ENCODE measurements at regions not wholly inside any gene's neighbourhood (a gene's known extent, or its start where the extent isn't known, plus 50 kb on each side); places are given as distances from the start of the nearest gene placed in this dataset.

- TF ChIP-seq CTCF (IDR thresholded peaks at IDR 0.05; ENCODE audit: extremely low read depth, missing control alignments), result no peak
- no peak for DNase-seq (ENCODE audit: low spot score)
Observed at GRCh38 chr14:37791384-37792036, 196.1 kb downstream of the TTC6 start.

GRCh38 chr14:37792124-37792523 is 196.7 kb downstream of the TTC6 start:
- TF ChIP-seq CTCF (IDR thresholded peaks at IDR 0.05; ENCODE audit: extremely low read depth, missing control alignments), result no peak
- DNase-seq (ENCODE audit: low spot score), result no peak

GRCh38 chr14:37796703-37797416 is 201.4 kb downstream of the TTC6 start:
- DNase-seq (ENCODE audit: low spot score), result no peak
- TF ChIP-seq CTCF (IDR thresholded peaks at IDR 0.05; ENCODE audit: extremely low read depth, missing control alignments), result no peak

GRCh38 chr14:37797675-37798074 is 202.2 kb downstream of the TTC6 start:
- TF ChIP-seq CTCF (IDR thresholded peaks at IDR 0.05; ENCODE audit: extremely low read depth, missing control alignments), result no peak

GRCh38 chr14:37807722-37808121 is 212.3 kb downstream of the TTC6 start:
- TF ChIP-seq CTCF (IDR thresholded peaks at IDR 0.05; ENCODE audit: extremely low read depth, missing control alignments), result no peak
- DNase-seq (ENCODE audit: low spot score), result no peak

More at GRCh38 chr14:37797675-37798074, 202.2 kb downstream of the TTC6 start:
- DNase-seq (ENCODE audit: low spot score), result no peak

GRCh38 chr14:37810094-37810801 is 214.8 kb downstream of the TTC6 start:
- TF ChIP-seq CTCF (IDR thresholded peaks at IDR 0.05; ENCODE audit: extremely low read depth, missing control alignments), result no peak
- DNase-seq (ENCODE audit: low spot score), result no peak

- TF ChIP-seq CTCF (IDR thresholded peaks at IDR 0.05; ENCODE audit: extremely low read depth, missing control alignments), result no peak
- DNase-seq (ENCODE audit: low spot score), result no peak
Observed at GRCh38 chr14:37813732-37814131, 218.3 kb downstream of the TTC6 start.

Measured in GM20000 (cell line).